T-cell (primary cell): ENCODE measurements at regions not wholly inside any gene's neighbourhood (a gene's known extent, or its start where the extent isn't known, plus 50 kb on each side); places are given as distances from the start of the nearest gene placed in this dataset.

ENCODE experiments used
- ATAC-seq, 4 experiments: fragments of 200-7000 bp in 3 of 4; fragments of 150-1000 bp in 1 of 4; cut with Tn5 transposase; replicated peaks in 1 of 4; 1 replicate in 3 of 4; 2 replicates in 1 of 4; pipeline ENCODE4 v1.10.0; 2021; ENCODE audit warnings: moderate library complexity in 3 of 4, mild to moderate bottlenecking in 2 of 4, moderate number of reproducible peaks in 1 of 4
- CTCF ChIA-PET, 2 donors: fragments of 300-600 bp; sonication (Branson Sonifier 250); formaldehyde crosslinking; loops; one replicate each; lab custom pipeline; 2022; ENCODE audit warnings: antibody characterized with exemption in 2 of 2; lab: Charles Lee
- POLR2A ChIA-PET, 2 donors: fragments of 300-600 bp; sonication (Branson Sonifier 250); formaldehyde crosslinking; loops; one replicate each; lab custom pipeline; 2022; ENCODE audit warnings: antibody characterized with exemption in 2 of 2; lab: Charles Lee
- DNase-seq, 35 experiments: peaks; one replicate each; pipeline versions ENCODE4 v3.0.0 to v3.0.0-alpha.2; 2013 to 2023
- H3K27ac ChIP-seq: one replicate; pipeline ENCODE4 v1.5.1; 2013; ENCODE audit warnings: low read length
- H3K27me3 ChIP-seq, 2 experiments: replicated peaks in 1 of 2; 1 replicate in 1 of 2; 2 replicates in 1 of 2; pipeline versions ENCODE4 v1.6.1 to v1.7.0; 2013; ENCODE audit warnings: low read length in 1 of 2, mixed read lengths in 1 of 2; ENCODE audit not compliant: control insufficient read depth in 2 of 2, insufficient read depth in 2 of 2; ENCODE audit errors: extremely low read depth in 1 of 2
- H3K36me3 ChIP-seq, 2 donors: 1 replicate in 1 of 2; 2 replicates in 1 of 2; pipeline versions ENCODE4 v1.6.1 to v1.7.0; 2013; ENCODE audit warnings: low read length in 1 of 2; ENCODE audit not compliant: control insufficient read depth in 2 of 2, insufficient read depth in 1 of 2; ENCODE audit errors: extremely low read depth in 1 of 2
- H3K4me1 ChIP-seq, 2 experiments: 1 replicate in 1 of 2; 2 replicates in 1 of 2; pipeline versions ENCODE4 v1.6.1 to v1.7.0; 2013; ENCODE audit warnings: low read length in 2 of 2, mixed read lengths in 1 of 2; ENCODE audit not compliant: insufficient read depth in 2 of 2, control insufficient read depth in 1 of 2; ENCODE audit errors: extremely low read depth in 1 of 2
- H3K4me3 ChIP-seq, 2 donors: 1 replicate in 1 of 2; 2 replicates in 1 of 2; pipeline versions ENCODE4 v1.5.1 to v1.7.0; 2013; ENCODE audit warnings: mild to moderate bottlenecking in 2 of 2, low read length in 1 of 2, moderate library complexity in 1 of 2; ENCODE audit not compliant: control insufficient read depth in 1 of 2; ENCODE audit errors: extremely low read depth in 1 of 2
- H3K9me3 ChIP-seq: 2 replicates; pipeline ENCODE4 v1.7.0; 2013
- H3K27ac Mint-ChIP-seq, 2 donors: one replicate each; pipeline ENCODE4 v1.8.0; 2020 to 2021; ENCODE audit warnings: mild to moderate bottlenecking in 2 of 2, mixed read lengths in 2 of 2
- H3K27me3 Mint-ChIP-seq, 2 donors: one replicate each; pipeline ENCODE4 v1.8.0; 2021 to 2022; ENCODE audit warnings: mixed read lengths in 2 of 2
- H3K36me3 Mint-ChIP-seq: one replicate; pipeline ENCODE4 v1.8.0; 2021; ENCODE audit warnings: mixed read lengths
- H3K4me1 Mint-ChIP-seq, 3 donors: one replicate each; pipeline ENCODE4 v1.8.0; 2020 to 2022; ENCODE audit warnings: mixed read lengths in 3 of 3, mild to moderate bottlenecking in 1 of 3
- H3K4me3 Mint-ChIP-seq, 3 donors: one replicate each; pipeline ENCODE4 v1.8.0; 2020 to 2022; ENCODE audit warnings: mild to moderate bottlenecking in 3 of 3, mixed read lengths in 3 of 3, moderate library complexity in 3 of 3
- H3K9me3 Mint-ChIP-seq, 3 donors: one replicate each; pipeline ENCODE4 v1.8.0; 2020 to 2022; ENCODE audit warnings: mixed read lengths in 3 of 3
- WGBS: methylation state at CpG from one replicate; pipeline ENCODE4 v1.1.5; 2013; ENCODE audit warnings: missing lambda C conversion rate; ENCODE audit not compliant: insufficient coverage; 5-methylcytosine and 5-hydroxymethylcytosine counted together

DNA sequence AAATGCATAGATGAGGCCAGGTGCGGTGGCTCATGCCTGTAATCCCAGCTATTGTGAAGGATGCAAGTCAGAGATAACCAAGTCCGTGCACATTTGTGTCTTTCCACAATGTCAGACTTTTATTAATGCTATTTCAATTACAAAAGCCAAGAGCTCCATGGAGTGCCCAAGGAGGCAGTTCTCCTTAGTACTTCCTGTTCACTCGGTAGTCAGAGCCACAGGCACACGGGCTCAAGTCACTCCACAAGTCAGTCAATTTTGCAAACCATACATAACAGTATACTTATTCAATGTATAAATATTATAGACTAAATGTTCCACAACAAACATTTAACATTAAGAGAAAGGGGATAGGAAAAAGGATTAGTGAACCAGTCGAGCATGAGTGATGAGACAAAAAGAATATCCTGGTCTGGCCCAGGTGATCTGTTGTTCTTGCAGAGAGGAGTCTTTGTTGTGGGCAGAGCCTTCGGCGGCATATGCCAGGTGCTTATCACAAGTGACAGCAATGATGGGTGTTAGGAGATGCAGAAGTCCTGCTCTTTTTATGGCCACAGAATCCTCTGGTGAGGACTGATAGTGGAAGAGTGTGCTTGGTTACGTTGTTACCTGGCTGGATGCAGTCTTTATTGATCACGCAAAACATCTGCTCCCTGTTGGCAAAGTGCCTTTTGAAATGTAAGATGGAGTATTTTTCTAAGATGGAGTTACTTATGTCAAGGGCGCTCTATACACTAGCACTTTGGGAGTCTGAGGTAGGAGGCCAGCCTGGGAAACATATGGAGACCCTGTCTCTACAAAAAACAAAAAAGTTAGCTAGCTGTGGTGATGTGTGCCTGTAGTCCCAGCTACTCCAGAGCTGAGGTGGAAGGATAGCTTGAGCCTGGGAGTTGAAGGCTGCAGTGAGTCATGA, 167.0 kb upstream of the FBXL17 start:
- H3K36me3 Mint-ChIP-seq: no peaks in the 10 kb centered on the region
- Histone ChIP-seq H3K9me3 (no peaks in the 10 kb centered on the region), H3K4me1 (no peaks in the 10 kb centered on the region), H3K4me3 (no peak overlapping the region), H3K36me3 (no peaks in the 10 kb centered on the region), H3K27ac (no peak overlapping the region), H3K27me3 (no peaks in the 10 kb centered on the region)
- ATAC-seq (no peak), DNase-seq (no peak)
- ChIA-PET CTCF (no interaction called here), POLR2A (no interaction called here)
- H3K9me3 Mint-ChIP-seq: no peaks in the 10 kb centered on the region
- 44% methylated on average over 4 of the region's 10 CpGs for WGBS
- H3K4me3 Mint-ChIP-seq: no peak overlapping the region
- no peak overlapping the region for H3K27ac Mint-ChIP-seq
- H3K27me3 Mint-ChIP-seq: peaks cover 0 to 20% of the 10 kb centered on the region in 2 donors
- peaks cover 0 to 4% (median 0%) of the 10 kb centered on the region in 3 donors for H3K4me1 Mint-ChIP-seq

GRCh38 chr5:108546939-108547338, 165.0 kb upstream of the FBXL17 start:
- ATAC-seq (no peak), DNase-seq (no peak)
- CTCF ChIA-PET: no interaction called here
- 90% methylated on average over 4 of the region's 6 CpGs for WGBS
- POLR2A ChIA-PET: no interaction called here
- H3K27ac ChIP-seq: no peak overlapping the region
- H3K27me3 Mint-ChIP-seq: peaks cover 0 to 20% of the 10 kb centered on the region in 2 donors
- H3K9me3 Mint-ChIP-seq: no peaks in the 10 kb centered on the region
- peaks cover 0 to 4% (median 0%) of the 10 kb centered on the region in 3 donors for H3K4me1 Mint-ChIP-seq
- no peaks in the 10 kb centered on the region for H3K36me3 ChIP-seq
- no peak overlapping the region for H3K4me3 Mint-ChIP-seq
- H3K4me1 ChIP-seq: no peaks in the 10 kb centered on the region
- H3K4me3 ChIP-seq: no peak overlapping the region
- no peaks in the 10 kb centered on the region for H3K36me3 Mint-ChIP-seq
- H3K27ac Mint-ChIP-seq: no peak overlapping the region
- no peaks in the 10 kb centered on the region for H3K9me3 ChIP-seq
- H3K27me3 ChIP-seq: no peaks in the 10 kb centered on the region

DNA sequence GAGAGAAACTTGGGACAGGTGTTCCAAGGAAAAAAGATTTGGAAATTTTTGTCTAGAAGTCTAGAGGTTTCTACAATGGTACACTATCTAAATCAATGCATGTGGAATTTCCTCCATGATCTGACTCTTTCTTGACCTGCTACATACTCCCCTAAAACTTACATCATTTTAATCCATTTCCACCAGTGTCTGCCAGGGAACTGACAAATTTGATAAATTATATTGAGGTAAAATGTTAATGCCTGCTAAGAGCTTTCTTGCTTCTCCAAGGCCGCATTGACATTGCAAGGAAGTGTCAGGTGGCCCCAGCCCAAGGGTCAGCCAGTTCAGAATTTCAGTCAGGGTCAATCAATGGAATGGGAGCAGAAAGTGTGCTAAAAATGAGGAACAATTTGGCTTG, 163.4 kb upstream of the FBXL17 start:
- H3K36me3 Mint-ChIP-seq: no peaks in the 10 kb centered on the region
- H3K4me1 Mint-ChIP-seq: peaks cover 0 to 4% (median 0%) of the 10 kb centered on the region in 3 donors
- Histone ChIP-seq H3K27ac (no peak overlapping the region), H3K27me3 (no peaks in the 10 kb centered on the region), H3K9me3 (no peaks in the 10 kb centered on the region), H3K4me3 (no peak overlapping the region), H3K36me3 (no peaks in the 10 kb centered on the region), H3K4me1 (no peaks in the 10 kb centered on the region)
- no peak overlapping the region for H3K4me3 Mint-ChIP-seq
- 40% methylated on average over 1 of the region's 1 CpG for WGBS
- no peaks in the 10 kb centered on the region for H3K9me3 Mint-ChIP-seq
- H3K27me3 Mint-ChIP-seq: peaks cover 0 to 20% of the 10 kb centered on the region in 2 donors
- ChIA-PET POLR2A (no interaction called here), CTCF (no interaction called here)
- no peak for ATAC-seq
- H3K27ac Mint-ChIP-seq: no peak overlapping the region
- no peak for DNase-seq

DNA sequence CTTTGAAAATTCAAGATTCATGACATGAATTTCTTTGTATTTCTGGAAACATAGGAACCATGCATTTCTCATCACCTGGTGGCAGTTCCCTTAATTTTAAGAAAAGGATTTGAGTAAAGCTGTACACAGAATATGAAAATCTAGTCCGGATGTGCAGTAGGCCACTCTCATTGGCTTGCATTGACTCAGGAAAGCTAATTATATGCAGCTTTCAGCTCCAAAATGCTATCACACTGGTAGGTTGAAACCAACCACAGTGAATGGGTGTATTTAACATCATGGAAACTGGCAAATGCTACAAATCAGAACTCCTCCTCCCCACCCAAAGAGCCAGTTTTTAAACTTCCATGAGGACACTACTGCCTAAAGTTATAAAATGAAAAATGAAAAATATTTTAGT, 161.6 kb upstream of the FBXL17 start:
- Mint-ChIP-seq H3K27ac (no peak overlapping the region), H3K36me3 (no peaks in the 10 kb centered on the region), H3K27me3 (peaks cover 1 to 12% of the 10 kb centered on the region in 2 donors), H3K9me3 (no peaks in the 10 kb centered on the region), H3K4me3 (no peak overlapping the region), H3K4me1 (no peaks in the 10 kb centered on the region)
- H3K4me1 ChIP-seq: no peaks in the 10 kb centered on the region
- no peaks in the 10 kb centered on the region for H3K36me3 ChIP-seq
- H3K27me3 ChIP-seq: no peaks in the 10 kb centered on the region
- DNase-seq (no peak), ATAC-seq (no peak)
- no CpG with 5 or more reads among the region's 1 CpG for WGBS
- H3K27ac ChIP-seq: no peak overlapping the region
- H3K9me3 ChIP-seq: no peaks in the 10 kb centered on the region
- POLR2A ChIA-PET: no interaction called here
- CTCF ChIA-PET: interaction anchor here in 1 of 2 donors (0.7 kb wide), 1 partner anchor 631 kb away, joined by 3 read pairs; no protein-coding TSS in a partner anchor
- H3K4me3 ChIP-seq: no peak overlapping the region

DNA sequence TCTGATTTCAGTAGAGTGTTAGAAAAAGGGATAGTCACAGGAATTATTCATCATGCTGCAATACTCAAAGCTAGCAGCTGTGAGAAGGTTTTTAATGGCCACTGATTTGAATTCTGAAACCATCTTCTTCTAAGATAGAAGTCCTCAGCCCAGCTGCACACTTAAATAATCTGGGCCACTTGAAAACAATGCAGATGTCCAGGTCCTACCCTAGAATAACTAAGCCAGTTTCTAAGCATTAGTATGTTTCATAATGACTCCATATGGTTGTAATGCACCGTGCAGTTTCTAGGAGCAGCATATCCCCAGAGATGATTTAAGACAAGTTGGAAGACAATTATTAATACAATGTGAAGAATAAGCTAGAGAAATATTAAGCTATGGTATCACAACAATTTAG, 159.9 kb upstream of the FBXL17 start:
- Mint-ChIP-seq H3K4me1 (no peaks in the 10 kb centered on the region), H3K36me3 (no peaks in the 10 kb centered on the region), H3K9me3 (no peaks in the 10 kb centered on the region), H3K4me3 (no peak overlapping the region), H3K27me3 (peaks cover 7 to 10% of the 10 kb centered on the region in 2 donors), H3K27ac (no peak overlapping the region)
- Histone ChIP-seq H3K36me3 (no peaks in the 10 kb centered on the region), H3K4me1 (no peaks in the 10 kb centered on the region), H3K9me3 (no peaks in the 10 kb centered on the region), H3K27ac (no peak overlapping the region), H3K4me3 (no peak overlapping the region), H3K27me3 (no peaks in the 10 kb centered on the region)
- no CpG with 5 or more reads among the region's 1 CpG for WGBS
- ChIA-PET POLR2A (no interaction called here), CTCF (no interaction called here)
- ATAC-seq (no peak), DNase-seq (no peak)

GRCh38 chr5:108536321-108536720, 154.4 kb upstream of the FBXL17 start:
- DNase-seq: no peak
- no peak overlapping the region for H3K4me3 Mint-ChIP-seq
- ChIA-PET POLR2A (no interaction called here), CTCF (no interaction called here)
- peaks cover 10 to 21% of the 10 kb centered on the region in 2 donors for H3K27me3 Mint-ChIP-seq
- Histone ChIP-seq H3K27ac (no peak overlapping the region), H3K4me1 (no peaks in the 10 kb centered on the region), H3K36me3 (no peaks in the 10 kb centered on the region), H3K9me3 (no peaks in the 10 kb centered on the region), H3K27me3 (no peaks in the 10 kb centered on the region), H3K4me3 (no peak overlapping the region)
- no peak for ATAC-seq
- no peak overlapping the region for H3K27ac Mint-ChIP-seq
- no peaks in the 10 kb centered on the region for H3K4me1 Mint-ChIP-seq
- 80% methylated on average over 5 of the region's 10 CpGs for WGBS
- H3K36me3 Mint-ChIP-seq: no peaks in the 10 kb centered on the region
- no peaks in the 10 kb centered on the region for H3K9me3 Mint-ChIP-seq
